ENCODE measurements at regions not wholly inside any gene's neighbourhood (a gene's known extent, or its start where the extent isn't known, plus 50 kb on each side); places are given as distances from the start of the nearest gene placed in this dataset.

DNA sequence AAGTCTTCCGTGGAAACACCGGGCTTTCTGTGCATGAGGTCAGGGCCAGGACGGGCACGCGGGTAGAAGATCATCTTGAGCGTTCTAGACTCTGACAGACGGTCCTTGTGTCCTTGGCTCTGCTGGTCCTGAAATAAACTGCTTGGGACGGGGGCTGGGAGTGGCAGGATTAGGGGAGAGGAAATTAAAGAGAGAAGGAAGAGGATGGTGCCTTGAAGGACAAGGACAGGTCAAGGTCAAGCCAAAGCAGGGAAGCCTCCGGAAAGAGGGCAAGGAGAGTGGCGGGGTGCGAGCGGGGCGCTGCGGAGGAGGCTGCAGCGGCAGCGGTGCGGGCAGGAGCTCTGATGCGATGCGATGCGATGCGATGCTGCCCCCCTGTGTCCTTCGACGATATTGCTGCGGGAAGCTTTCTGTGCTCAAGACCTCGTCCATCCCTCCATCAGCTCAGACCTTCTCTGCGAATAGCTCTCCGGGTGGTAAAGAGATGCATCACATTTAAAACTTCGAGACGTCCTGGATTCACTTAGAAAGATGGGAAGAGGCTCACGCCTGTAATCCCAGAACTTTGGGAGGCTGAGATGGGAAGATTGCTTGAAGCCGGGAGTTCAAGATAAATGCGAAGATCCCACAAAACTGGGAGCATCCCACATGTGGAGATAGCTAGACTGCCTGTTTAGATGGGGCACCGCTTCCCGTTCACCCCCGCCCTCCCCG is 110.1 kb upstream of the TMEM132D start:
- Histone ChIP-seq H3K36me3 (ENCODE audit: control insufficient read depth in 4 of 4, insufficient read depth in 3 of 4, low read depth in 1 of 4, low read length in 3 of 4) (no peaks in the 10 kb centered on the region), H3K4me3 (ENCODE audit: low read depth in 1 of 3, low read length in 3 of 3) (no peak overlapping the region), H3K4me1 (ENCODE audit: control insufficient read depth in 4 of 4, insufficient read depth in 4 of 4, low read length in 3 of 4) (no peaks in the 10 kb centered on the region), H3K27me3 (ENCODE audit: control insufficient read depth in 4 of 4, insufficient read depth in 4 of 4, low read length in 3 of 4) (peaks cover 0 to 13% (median 2%) of the 10 kb centered on the region in 4 donors), H3K9me3 (ENCODE audit: control insufficient read depth in 4 of 4, low read length in 3 of 4) (no peaks in the 10 kb centered on the region), H3K27ac (ENCODE audit: low read depth in 1 of 2, low read length in 2 of 2) (no peak overlapping the region), H3K9ac (ENCODE audit: low read depth in 1 of 2, low read length in 2 of 2) (no peak overlapping the region)
- peak; percentile 60 for DNase-seq (ENCODE audit: low spot score)
- TF ChIP-seq, protein P1, sequence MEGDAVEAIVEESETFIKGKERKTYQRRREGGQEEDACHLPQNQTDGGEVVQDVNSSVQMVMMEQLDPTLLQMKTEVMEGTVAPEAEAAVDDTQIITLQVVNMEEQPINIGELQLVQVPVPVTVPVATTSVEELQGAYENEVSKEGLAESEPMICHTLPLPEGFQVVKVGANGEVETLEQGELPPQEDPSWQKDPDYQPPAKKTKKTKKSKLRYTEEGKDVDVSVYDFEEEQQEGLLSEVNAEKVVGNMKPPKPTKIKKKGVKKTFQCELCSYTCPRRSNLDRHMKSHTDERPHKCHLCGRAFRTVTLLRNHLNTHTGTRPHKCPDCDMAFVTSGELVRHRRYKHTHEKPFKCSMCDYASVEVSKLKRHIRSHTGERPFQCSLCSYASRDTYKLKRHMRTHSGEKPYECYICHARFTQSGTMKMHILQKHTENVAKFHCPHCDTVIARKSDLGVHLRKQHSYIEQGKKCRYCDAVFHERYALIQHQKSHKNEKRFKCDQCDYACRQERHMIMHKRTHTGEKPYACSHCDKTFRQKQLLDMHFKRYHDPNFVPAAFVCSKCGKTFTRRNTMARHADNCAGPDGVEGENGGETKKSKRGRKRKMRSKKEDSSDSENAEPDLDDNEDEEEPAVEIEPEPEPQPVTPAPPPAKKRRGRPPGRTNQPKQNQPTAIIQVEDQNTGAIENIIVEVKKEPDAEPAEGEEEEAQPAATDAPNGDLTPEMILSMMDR (IDR thresholded peaks at IDR 0.05; ENCODE audit: low read depth, low read length, missing input control): peak; percentile 60
- TF ChIP-seq NR2F2 (IDR thresholded peaks at IDR 0.05): no peak
- TF ChIP-seq RAD21 (IDR thresholded peaks at IDR 0.05): peak; percentile 68 to 78
- no peak for TF ChIP-seq YY1 (IDR thresholded peaks at IDR 0.05)
- WGBS: 16% methylated on average over 36 of the region's 36 CpGs

DNA sequence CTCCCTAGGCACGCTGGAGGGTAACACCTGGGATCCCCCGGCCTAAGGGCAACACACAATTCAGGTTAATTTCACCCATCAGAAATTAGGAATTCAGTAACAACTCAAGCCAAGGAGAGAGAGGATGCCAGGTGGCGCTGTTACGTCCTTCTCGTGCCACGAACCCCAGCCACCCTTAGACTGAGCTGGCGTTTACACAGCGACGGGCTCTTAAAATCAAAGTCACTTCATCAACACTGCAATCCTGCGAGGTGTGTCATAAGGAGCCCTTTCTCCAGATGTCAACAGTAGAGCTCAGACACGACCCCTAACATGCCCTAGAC is 110.6 kb upstream of the TMEM132D start:
- Histone ChIP-seq H3K9me3 (ENCODE audit: control insufficient read depth in 4 of 4, low read length in 3 of 4) (no peaks in the 10 kb centered on the region), H3K27me3 (ENCODE audit: control insufficient read depth in 4 of 4, insufficient read depth in 4 of 4, low read length in 3 of 4) (peaks cover 0 to 13% (median 2%) of the 10 kb centered on the region in 4 donors), H3K36me3 (ENCODE audit: control insufficient read depth in 4 of 4, insufficient read depth in 3 of 4, low read depth in 1 of 4, low read length in 3 of 4) (no peaks in the 10 kb centered on the region), H3K4me3 (ENCODE audit: low read depth in 1 of 3, low read length in 3 of 3) (no peak overlapping the region), H3K9ac (ENCODE audit: low read depth in 1 of 2, low read length in 2 of 2) (no peak overlapping the region), H3K4me1 (ENCODE audit: control insufficient read depth in 4 of 4, insufficient read depth in 4 of 4, low read length in 3 of 4) (no peaks in the 10 kb centered on the region), H3K27ac (ENCODE audit: low read depth in 1 of 2, low read length in 2 of 2) (no peak overlapping the region)
- WGBS: 9% methylated on average over 11 of the region's 11 CpGs
- DNase-seq (ENCODE audit: low spot score): no peak
- TF ChIP-seq, protein P2, sequence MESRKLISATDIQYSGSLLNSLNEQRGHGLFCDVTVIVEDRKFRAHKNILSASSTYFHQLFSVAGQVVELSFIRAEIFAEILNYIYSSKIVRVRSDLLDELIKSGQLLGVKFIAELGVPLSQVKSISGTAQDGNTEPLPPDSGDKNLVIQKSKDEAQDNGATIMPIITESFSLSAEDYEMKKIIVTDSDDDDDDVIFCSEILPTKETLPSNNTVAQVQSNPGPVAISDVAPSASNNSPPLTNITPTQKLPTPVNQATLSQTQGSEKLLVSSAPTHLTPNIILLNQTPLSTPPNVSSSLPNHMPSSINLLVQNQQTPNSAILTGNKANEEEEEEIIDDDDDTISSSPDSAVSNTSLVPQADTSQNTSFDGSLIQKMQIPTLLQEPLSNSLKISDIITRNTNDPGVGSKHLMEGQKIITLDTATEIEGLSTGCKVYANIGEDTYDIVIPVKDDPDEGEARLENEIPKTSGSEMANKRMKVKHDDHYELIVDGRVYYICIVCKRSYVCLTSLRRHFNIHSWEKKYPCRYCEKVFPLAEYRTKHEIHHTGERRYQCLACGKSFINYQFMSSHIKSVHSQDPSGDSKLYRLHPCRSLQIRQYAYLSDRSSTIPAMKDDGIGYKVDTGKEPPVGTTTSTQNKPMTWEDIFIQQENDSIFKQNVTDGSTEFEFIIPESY (IDR thresholded peaks at IDR 0.05): no peak
- TF ChIP-seq, protein P3, sequence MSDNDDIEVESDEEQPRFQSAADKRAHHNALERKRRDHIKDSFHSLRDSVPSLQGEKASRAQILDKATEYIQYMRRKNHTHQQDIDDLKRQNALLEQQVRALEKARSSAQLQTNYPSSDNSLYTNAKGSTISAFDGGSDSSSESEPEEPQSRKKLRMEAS (IDR thresholded peaks at IDR 0.05): no peak
- TF ChIP-seq EGR1 (IDR thresholded peaks at IDR 0.05; ENCODE audit: low read depth in 2 of 2): no peak
- TF ChIP-seq NR2F2 (IDR thresholded peaks at IDR 0.05): no peak
- no peak for TF ChIP-seq FOXA1 (IDR thresholded peaks at IDR 0.05)
- TF ChIP-seq HNF4A (conservative IDR thresholded peaks at IDR 0.05): no peak

DNA sequence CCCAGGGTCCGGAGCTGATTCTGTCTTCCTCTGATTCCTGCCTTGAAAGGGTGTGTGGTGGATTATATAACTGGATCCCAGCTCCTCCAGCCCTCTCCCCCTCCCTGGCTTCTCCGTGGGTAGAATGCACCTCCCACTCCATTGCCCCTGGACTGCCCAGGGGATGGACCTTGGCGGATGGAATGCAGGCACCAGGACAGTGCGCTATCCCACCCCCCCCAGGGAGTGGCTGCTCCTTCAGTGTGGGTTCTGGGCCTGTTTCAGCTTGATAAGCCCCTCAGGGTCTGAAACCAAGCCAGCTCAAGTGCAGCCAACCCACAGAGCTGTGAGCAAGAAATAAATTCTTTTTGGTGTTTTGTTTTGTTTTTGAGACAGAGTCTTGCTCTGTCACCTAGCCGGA is 112.4 kb upstream of the TMEM132D start:
- H3K36me3 ChIP-seq (ENCODE audit: control insufficient read depth in 4 of 4, insufficient read depth in 3 of 4, low read depth in 1 of 4, low read length in 3 of 4): no peaks in the 10 kb centered on the region
- no peak overlapping the region for H3K9ac ChIP-seq (ENCODE audit: low read depth in 1 of 2, low read length in 2 of 2)
- DNase-seq (ENCODE audit: low spot score): no peak
- no peaks in the 10 kb centered on the region for H3K4me1 ChIP-seq (ENCODE audit: control insufficient read depth in 4 of 4, insufficient read depth in 4 of 4, low read length in 3 of 4)
- H3K4me3 ChIP-seq (ENCODE audit: low read depth in 1 of 3, low read length in 3 of 3): no peak overlapping the region
- no peak for TF ChIP-seq RXRA (IDR thresholded peaks at IDR 0.05)
- no peaks in the 10 kb centered on the region for H3K9me3 ChIP-seq (ENCODE audit: control insufficient read depth in 4 of 4, low read length in 3 of 4)
- no peak overlapping the region for H3K27ac ChIP-seq (ENCODE audit: low read depth in 1 of 2, low read length in 2 of 2)
- H3K27me3 ChIP-seq (ENCODE audit: control insufficient read depth in 4 of 4, insufficient read depth in 4 of 4, low read length in 3 of 4): peaks cover 0 to 13% (median 2%) of the 10 kb centered on the region in 4 donors
- 78% methylated on average over 5 of the region's 5 CpGs for WGBS

Data from liver (tissue), 8 donors.